H1 (cell line): ENCODE measurements at regions not wholly inside any gene's neighbourhood (a gene's known extent, or its start where the extent isn't known, plus 50 kb on each side); places are given as distances from the start of the nearest gene placed in this dataset.

Source experiments
- BCL11A ChIP-seq, 2 experiments: IDR thresholded peaks; one replicate each; pipeline ENCODE4 v1.6.1; 2011; ENCODE audit warnings: low read depth in 2 of 2, low read length in 2 of 2, mild to moderate bottlenecking in 2 of 2
- POLR2AphosphoS5 ChIP-seq: IDR thresholded peaks from 2 replicates; pipeline ENCODE4 v1.6.1; 2011; ENCODE audit warnings: low read depth, low read length
- SP2 ChIP-seq: IDR thresholded peaks from 2 replicates; pipeline ENCODE4 v1.6.1; 2012; ENCODE audit warnings: mild to moderate bottlenecking, low read length, inconsistent platforms

DNA sequence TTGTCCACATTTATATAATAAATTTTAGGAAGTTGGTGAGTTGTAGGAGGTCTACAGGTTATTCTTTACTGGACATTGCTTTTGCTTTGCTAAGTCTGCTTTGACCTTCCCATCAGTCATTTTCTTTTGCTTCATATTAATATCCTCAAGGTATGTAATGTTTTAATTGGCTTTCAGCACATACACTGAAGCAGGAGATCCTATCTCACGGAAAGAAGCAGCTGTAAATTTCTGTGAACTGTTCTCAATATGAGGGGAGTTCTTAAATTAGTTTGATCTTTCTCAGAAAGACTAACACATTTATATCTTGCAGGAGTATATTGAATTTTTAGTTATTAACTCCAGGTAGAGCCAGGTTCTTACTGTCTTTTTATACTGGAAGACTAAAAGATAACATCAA, 856.5 kb downstream of the GATA3 start:
- TF ChIP-seq POLR2AphosphoS5: no peak
- TF ChIP-seq SP2: no peak
- TF ChIP-seq BCL11A (IDR thresholded peaks at IDR 0.05; ENCODE audit: low read depth in 2 of 2, low read length in 2 of 2): no peak
